Activated B cell treated with CpG ODN at 0.5 μM for 24 hours (primary cell): ENCODE measurements at regions not wholly inside any gene's neighbourhood (a gene's known extent, or its start where the extent isn't known, plus 50 kb on each side); places are given as distances from the start of the nearest gene placed in this dataset.

Experiments used
- ATAC-seq: fragments of 200-7000 bp; cut with Tn5 transposase; one replicate; pipeline ENCODE4 v1.10.0; 2021; ENCODE audit warnings: low read depth, mild to moderate bottlenecking, moderate library complexity
- CTCF ChIA-PET: fragments of 350-600 bp; sonication (Branson Sonifier 250); formaldehyde crosslinking; loops from one replicate; lab custom pipeline; 2021; ENCODE audit warnings: antibody characterized with exemption; lab: Charles Lee
- POLR2A ChIA-PET: fragments of 350-600 bp; sonication (Branson Sonifier 250); formaldehyde crosslinking; loops from one replicate; lab custom pipeline; 2021; ENCODE audit warnings: antibody characterized with exemption; lab: Charles Lee
- DNase-seq: peaks from one replicate; pipeline ENCODE4 v3.0.0; 2022
- H3K27ac Mint-ChIP-seq: one replicate; pipeline ENCODE4 v1.8.0; 2020; ENCODE audit warnings: mixed read lengths
- H3K27me3 Mint-ChIP-seq: one replicate; pipeline ENCODE4 v1.8.0; 2021; ENCODE audit warnings: mixed read lengths
- H3K36me3 Mint-ChIP-seq: one replicate; pipeline ENCODE4 v1.8.0; 2021; ENCODE audit warnings: low read depth, mixed read lengths
- H3K4me1 Mint-ChIP-seq: one replicate; pipeline ENCODE4 v1.8.0; 2021; ENCODE audit warnings: mixed read lengths
- H3K4me3 Mint-ChIP-seq: one replicate; pipeline ENCODE4 v1.8.0; 2020; ENCODE audit warnings: mild to moderate bottlenecking, mixed read lengths
- H3K9me3 Mint-ChIP-seq: one replicate; pipeline ENCODE4 v1.8.0; 2020; ENCODE audit warnings: mixed read lengths
- CTCF ChIP-seq: fragments of 200-600 bp; IDR thresholded peaks from one replicate; pipeline ENCODE4 v1.8.0; 2022; ENCODE audit warnings: antibody characterized with exemption, mild to moderate bottlenecking
- intact Hi-C: fragments of 100-400 bp; cut with micrococcal nuclease; formaldehyde crosslinking; loops from one replicate; pipeline ENCODE4 v1.15.1; 2024

GRCh38 chr5:162529886-162530285 lies 462.3 kb downstream of the GABRG2 start:
- ChIA-PET CTCF (no interaction called here), POLR2A (no interaction called here)
- Mint-ChIP-seq H3K36me3 (no peaks in the 10 kb centered on the region), H3K4me3 (no peak overlapping the region), H3K27me3 (no peaks in the 10 kb centered on the region), H3K27ac (no peak overlapping the region), H3K4me1 (no peaks in the 10 kb centered on the region), H3K9me3 (peaks cover 10% of the 10 kb centered on the region)
- intact Hi-C loops = no loop called here
- DNase-seq (no peak), ATAC-seq (no peak)
- no peak for TF ChIP-seq CTCF

- no peaks in the 10 kb centered on the region for H3K4me1 Mint-ChIP-seq
- ChIA-PET POLR2A (no interaction called here), CTCF (no interaction called here)
- no peaks in the 10 kb centered on the region for H3K27me3 Mint-ChIP-seq
- no peaks in the 10 kb centered on the region for H3K36me3 Mint-ChIP-seq
- H3K9me3 Mint-ChIP-seq = peaks cover 3% of the 10 kb centered on the region
- intact Hi-C loops = no loop called here
- no peak overlapping the region for H3K4me3 Mint-ChIP-seq
- no peak for DNase-seq
- no peak for TF ChIP-seq CTCF
- no peak overlapping the region for H3K27ac Mint-ChIP-seq
- ATAC-seq = no peak
These were observed 475.9 kb downstream of the GABRG2 start for GRCh38 chr5:162543437-162543836.

- H3K4me3 Mint-ChIP-seq = no peak overlapping the region
- CTCF ChIA-PET = no interaction called here
- no peak for ATAC-seq
- peaks cover 3% of the 10 kb centered on the region for H3K9me3 Mint-ChIP-seq
- DNase-seq = no peak
- no peaks in the 10 kb centered on the region for H3K4me1 Mint-ChIP-seq
- intact Hi-C loops = no loop called here
- H3K36me3 Mint-ChIP-seq = no peaks in the 10 kb centered on the region
- H3K27ac Mint-ChIP-seq = no peak overlapping the region
- no peaks in the 10 kb centered on the region for H3K27me3 Mint-ChIP-seq
- TF ChIP-seq CTCF = no peak
- POLR2A ChIA-PET = no interaction called here
These were observed 477.3 kb downstream of the GABRG2 start for GRCh38 chr5:162544905-162545304.

- no peaks in the 10 kb centered on the region for H3K36me3 Mint-ChIP-seq
- peaks cover 16% of the 10 kb centered on the region for H3K9me3 Mint-ChIP-seq
- no peak for DNase-seq
- no peak overlapping the region for H3K27ac Mint-ChIP-seq
- H3K4me1 Mint-ChIP-seq = no peaks in the 10 kb centered on the region
- TF ChIP-seq CTCF = no peak
- CTCF ChIA-PET = no interaction called here
- no peak overlapping the region for H3K4me3 Mint-ChIP-seq
- ATAC-seq = no peak
- POLR2A ChIA-PET = no interaction called here
- intact Hi-C loops = no loop called here
- H3K27me3 Mint-ChIP-seq = no peaks in the 10 kb centered on the region
These were observed 482.7 kb downstream of the GABRG2 start for GRCh38 chr5:162550236-162550635.

- no peak overlapping the region for H3K4me3 Mint-ChIP-seq
- H3K36me3 Mint-ChIP-seq = no peaks in the 10 kb centered on the region
These were observed 490.5 kb downstream of the GABRG2 start for GRCh38 chr5:162558120-162558519.

More at GRCh38 chr5:162558120-162558519, 490.5 kb downstream of the GABRG2 start:
- no peaks in the 10 kb centered on the region for H3K4me1 Mint-ChIP-seq
- ATAC-seq = no peak
- ChIA-PET POLR2A (no interaction called here), CTCF (no interaction called here)
- H3K27ac Mint-ChIP-seq = no peak overlapping the region
- intact Hi-C loops = no loop called here
- no peak for DNase-seq
- no peaks in the 10 kb centered on the region for H3K27me3 Mint-ChIP-seq
- no peak for TF ChIP-seq CTCF
- peaks cover 11% of the 10 kb centered on the region for H3K9me3 Mint-ChIP-seq
